ENCODE measurements at regions not wholly inside any gene's neighbourhood (a gene's known extent, or its start where the extent isn't known, plus 50 kb on each side); places are given as distances from the start of the nearest gene placed in this dataset.

- TF ChIP-seq CTCF (IDR thresholded peaks at IDR 0.05; ENCODE audit: insufficient read depth, low read length, poor library complexity, severe bottlenecking): no peak
- Histone ChIP-seq H3K36me3 (ENCODE audit: control insufficient read depth, insufficient read depth, low read length) (no peaks in the 10 kb centered on the region), H3K27me3 (replicated peaks; ENCODE audit: control insufficient read depth, insufficient read depth, low read length) (no peaks in the 10 kb centered on the region), H3K4me3 (replicated peaks; ENCODE audit: low read depth, low read length) (no peak overlapping the region)
- no peak for DNase-seq (ENCODE audit: extremely low read depth, insufficient read length)
Measured at GRCh38 chr16:55255733-55256282, 68.2 kb upstream of the IRX6 start.

GRCh38 chr16:55256412-55257016 is 67.5 kb upstream of the IRX6 start:
- TF ChIP-seq CTCF (IDR thresholded peaks at IDR 0.05; ENCODE audit: insufficient read depth, low read length, poor library complexity, severe bottlenecking): no peak
- H3K36me3 ChIP-seq (ENCODE audit: control insufficient read depth, insufficient read depth, low read length): no peaks in the 10 kb centered on the region
- no peak for DNase-seq (ENCODE audit: extremely low read depth, insufficient read length)
- no peak overlapping the region for H3K4me3 ChIP-seq (replicated peaks; ENCODE audit: low read depth, low read length)
- H3K27me3 ChIP-seq (replicated peaks; ENCODE audit: control insufficient read depth, insufficient read depth, low read length): no peaks in the 10 kb centered on the region

GRCh38 chr16:55257966-55258613 is 65.9 kb upstream of the IRX6 start:
- H3K4me3 ChIP-seq (replicated peaks; ENCODE audit: low read depth, low read length): no peak overlapping the region
- DNase-seq (ENCODE audit: extremely low read depth, insufficient read length): peak; percentile 63
- TF ChIP-seq CTCF (IDR thresholded peaks at IDR 0.05; ENCODE audit: insufficient read depth, low read length, poor library complexity, severe bottlenecking): peak; percentile 83
- H3K36me3 ChIP-seq (ENCODE audit: control insufficient read depth, insufficient read depth, low read length): no peaks in the 10 kb centered on the region
- H3K27me3 ChIP-seq (replicated peaks; ENCODE audit: control insufficient read depth, insufficient read depth, low read length): no peaks in the 10 kb centered on the region

GRCh38 chr16:55261301-55261700 is 62.7 kb upstream of the IRX6 start:
- no peak for TF ChIP-seq CTCF (IDR thresholded peaks at IDR 0.05; ENCODE audit: insufficient read depth, low read length, poor library complexity, severe bottlenecking)
- Histone ChIP-seq H3K4me3 (replicated peaks; ENCODE audit: low read depth, low read length) (no peak overlapping the region), H3K27me3 (replicated peaks; ENCODE audit: control insufficient read depth, insufficient read depth, low read length) (no peaks in the 10 kb centered on the region), H3K36me3 (ENCODE audit: control insufficient read depth, insufficient read depth, low read length) (no peaks in the 10 kb centered on the region)
- DNase-seq (ENCODE audit: extremely low read depth, insufficient read length): no peak

- Histone ChIP-seq H3K27me3 (replicated peaks; ENCODE audit: control insufficient read depth, insufficient read depth, low read length) (no peaks in the 10 kb centered on the region), H3K4me3 (replicated peaks; ENCODE audit: low read depth, low read length) (no peak overlapping the region), H3K36me3 (ENCODE audit: control insufficient read depth, insufficient read depth, low read length) (no peaks in the 10 kb centered on the region)
- no peak for DNase-seq (ENCODE audit: extremely low read depth, insufficient read length)
- TF ChIP-seq CTCF (IDR thresholded peaks at IDR 0.05; ENCODE audit: insufficient read depth, low read length, poor library complexity, severe bottlenecking): no peak
Measured at GRCh38 chr16:55263271-55264250, 60.4 kb upstream of the IRX6 start.
